SK-N-SH (cell line): ENCODE measurements at regions not wholly inside any gene's neighbourhood (a gene's known extent, or its start where the extent isn't known, plus 50 kb on each side); places are given as distances from the start of the nearest gene placed in this dataset.

Experiments
- CTCF ChIA-PET: fragments of 300-600, 350-600 bp; formaldehyde crosslinking; extraction: SDS; loops from one replicate; lab custom pipeline; 2021; lab: Yijun Ruan, JAX
- POLR2A ChIA-PET: fragments of 350-600 bp; sonication (Branson Sonifier 250); formaldehyde crosslinking; extraction: SDS; loops from one replicate; lab custom pipeline; 2020; ENCODE audit warnings: antibody characterized with exemption, inconsistent platforms; lab: Yijun Ruan, JAX
- DNase-seq: peaks from one replicate; pipeline ENCODE4 v3.0.0; 2012
- H2AFZ ChIP-seq: fragments of 200-600 bp; sonication (generic); 2 replicates; pipeline ENCODE4 v1.8.1; 2016; ENCODE audit warnings: antibody characterized with exemption, mild to moderate bottlenecking, low read depth
- H3F3A ChIP-seq: fragments of 200-600 bp; sonication (generic); replicated peaks from 2 replicates; pipeline ENCODE3; 2016; ENCODE audit warnings: antibody characterized with exemption, mild to moderate bottlenecking; ENCODE audit not compliant: insufficient read depth
- H3K27ac ChIP-seq, 2 experiments: fragments of 200-500 bp in 1 of 2; fragments of 200-600 bp in 1 of 2; sonication (Bioruptor generic) in 1 of 2; sonication (generic), shearing (Covaris generic) in 1 of 2; 2 replicates each; pipeline versions ENCODE4 v1.5.1 to v1.6.1; 2014 to 2016; ENCODE audit warnings: low read depth in 2 of 2, inconsistent platforms in 1 of 2, low read length in 1 of 2, mild to moderate bottlenecking in 1 of 2, mixed read lengths in 1 of 2
- H3K27me3 ChIP-seq: fragments of 200-600 bp; sonication (generic), shearing (Covaris generic); 2 replicates; pipeline ENCODE4 v1.6.1; 2016; ENCODE audit warnings: mixed run types; ENCODE audit not compliant: insufficient read depth
- H3K36me3 ChIP-seq, 2 experiments: fragments of 200-500 bp in 1 of 2; fragments of 200-600 bp in 1 of 2; sonication (Bioruptor generic) in 1 of 2; sonication (generic) in 1 of 2; replicated peaks in 1 of 2; 2 replicates each; pipeline versions ENCODE3 to v1.5.1; 2014 to 2016; ENCODE audit warnings: low read length in 1 of 2, mild to moderate bottlenecking in 1 of 2; ENCODE audit not compliant: insufficient read depth in 2 of 2, control insufficient read depth in 1 of 2
- H3K4me1 ChIP-seq, 2 experiments: fragments of 200-500 bp in 1 of 2; fragments of 200-600 bp in 1 of 2; sonication (Bioruptor generic) in 1 of 2; sonication (generic), shearing (Covaris generic) in 1 of 2; 2 replicates each; pipeline versions ENCODE4 v1.5.1 to v1.6.1; 2014 to 2016; ENCODE audit warnings: low read depth in 1 of 2, low read length in 1 of 2, mixed run types in 1 of 2; ENCODE audit not compliant: insufficient read depth in 2 of 2, control insufficient read depth in 1 of 2
- H3K4me2 ChIP-seq: fragments of 200-600 bp; sonication (generic), shearing (Covaris generic); 2 replicates; pipeline ENCODE4 v1.6.1; 2017; ENCODE audit warnings: mixed run types
- H3K4me3 ChIP-seq, 2 experiments: fragments of 200-500 bp in 1 of 2; fragments of 200-600 bp in 1 of 2; sonication (Bioruptor generic) in 1 of 2; sonication (generic), shearing (Covaris generic) in 1 of 2; 2 replicates each; pipeline versions ENCODE4 v1.5.1 to v1.8.1; 2014 to 2016; ENCODE audit warnings: low read depth in 2 of 2, inconsistent platforms in 1 of 2, low read length in 1 of 2, mild to moderate bottlenecking in 1 of 2, mixed read lengths in 1 of 2, moderate library complexity in 1 of 2
- H3K79me2 ChIP-seq: fragments of 200-600 bp; sonication (generic); 2 replicates; pipeline ENCODE4 v1.8.1; 2017; ENCODE audit warnings: mild to moderate bottlenecking; ENCODE audit not compliant: insufficient read depth
- H3K9ac ChIP-seq: fragments of 200-600 bp; sonication (generic); 2 replicates; pipeline ENCODE4 v1.6.1; 2017; ENCODE audit warnings: mixed run types
- H3K9me2 ChIP-seq: fragments of 200-600 bp; sonication (generic); 2 replicates; pipeline ENCODE4 v1.6.1; 2017; ENCODE audit warnings: mixed run types
- H3K9me3 ChIP-seq: fragments of 200-600 bp; sonication (generic); 2 replicates; pipeline ENCODE4 v1.6.1; 2017; ENCODE audit warnings: mixed run types, mild to moderate bottlenecking, moderate library complexity
- H4K20me1 ChIP-seq: fragments of 200-600 bp; sonication (generic); 2 replicates; pipeline ENCODE4 v1.6.1; 2017; ENCODE audit warnings: mild to moderate bottlenecking, mixed run types; ENCODE audit not compliant: insufficient read depth
- CHD2 ChIP-seq: fragments of 150-350 bp; IDR thresholded peaks from 2 replicates; pipeline ENCODE4 v1.6.1; 2018; ENCODE audit warnings: low read length; ENCODE audit not compliant: partially characterized antibody
- EP300 ChIP-seq, 2 experiments: IDR thresholded peaks; 2 replicates each; pipeline versions ENCODE4 v1.4.0 to v1.6.1; 2012; ENCODE audit warnings: borderline replicate concordance in 1 of 2, low read depth in 1 of 2, low read length in 1 of 2
- EZH2phosphoT487 ChIP-seq: fragments of 200-600 bp; sonication (generic); IDR thresholded peaks from 2 replicates; pipeline ENCODE4 v1.6.1; 2017; ENCODE audit warnings: low read depth, mixed run types, mild to moderate bottlenecking, antibody characterized with exemption, moderate library complexity, borderline replicate concordance
- FOSL2 ChIP-seq: IDR thresholded peaks from 2 replicates; pipeline ENCODE4 v1.4.0; 2012; ENCODE audit warnings: low read depth, mild to moderate bottlenecking, moderate library complexity, borderline replicate concordance
- FOXJ3 ChIP-seq: sonication (generic); formaldehyde crosslinking; IDR thresholded peaks from 2 replicates; pipeline ENCODE4 v1.5.1; 2020; ENCODE audit warnings: mild to moderate bottlenecking, missing genetic modification reagents
- FOXM1 ChIP-seq: IDR thresholded peaks from 2 replicates; pipeline ENCODE4 v1.4.0; 2012; ENCODE audit warnings: low read depth, mild to moderate bottlenecking
- GABPA ChIP-seq: IDR thresholded peaks from 2 replicates; pipeline ENCODE4 v1.4.0; 2012; ENCODE audit warnings: low read depth, mild to moderate bottlenecking
- GATA2 ChIP-seq: sonication (generic); formaldehyde crosslinking; IDR thresholded peaks from 2 replicates; pipeline ENCODE4 v1.5.0; 2020; ENCODE audit warnings: mild to moderate bottlenecking, missing genetic modification reagents
- MAX ChIP-seq: IDR thresholded peaks from 2 replicates; pipeline ENCODE4 v1.4.0; 2012; ENCODE audit warnings: low read depth
- MXI1 ChIP-seq: IDR thresholded peaks from 2 replicates; pipeline ENCODE4 v1.6.1; 2012; ENCODE audit warnings: mild to moderate bottlenecking, low read depth, low read length, improper control_type of control experiment
- NFIC ChIP-seq: IDR thresholded peaks from 2 replicates; pipeline ENCODE4 v1.4.0; 2012; ENCODE audit warnings: borderline replicate concordance
- PBX3 ChIP-seq: IDR thresholded peaks from 2 replicates; pipeline ENCODE4; 2012
- POLR2AphosphoS5 ChIP-seq: IDR thresholded peaks from 2 replicates; pipeline ENCODE4 v1.6.1; 2012; ENCODE audit warnings: low read depth, low read length
- RAD21 ChIP-seq: IDR thresholded peaks from 2 replicates; pipeline ENCODE4 v1.6.1; 2012; ENCODE audit warnings: mild to moderate bottlenecking, low read length
- RXRA ChIP-seq: IDR thresholded peaks from 2 replicates; pipeline ENCODE4 v1.4.0; 2012; ENCODE audit warnings: low read depth, mild to moderate bottlenecking, borderline replicate concordance
- SMC3 ChIP-seq: IDR thresholded peaks from 2 replicates; pipeline ENCODE4 v1.6.1; 2012; ENCODE audit warnings: low read depth, low read length, improper control_type of control experiment
- TCF12 ChIP-seq: IDR thresholded peaks from 2 replicates; pipeline ENCODE4 v1.4.0; 2012
- TEAD4 ChIP-seq: IDR thresholded peaks from 2 replicates; pipeline ENCODE4 v1.4.0; 2012; ENCODE audit warnings: mild to moderate bottlenecking, borderline replicate concordance; ENCODE audit not compliant: insufficient read depth
- YY1 ChIP-seq: IDR thresholded peaks from 2 replicates; pipeline ENCODE4 v1.4.0; 2012; ENCODE audit warnings: low read depth, mild to moderate bottlenecking
- ZBTB33 ChIP-seq: IDR thresholded peaks from 2 replicates; pipeline ENCODE4 v1.4.0; 2012; ENCODE audit warnings: low read depth, borderline replicate concordance
- WGBS: methylation state at CpG from one replicate; pipeline ENCODE4 v1.1.6; 2017; ENCODE audit warnings: low lambda C conversion rate; 5-methylcytosine and 5-hydroxymethylcytosine counted together

- peaks cover 0 to 17% of the 10 kb centered on the region in 2 experiments; a peak in 1 of 4 replicates for H3K4me1 ChIP-seq
Measured at GRCh38 chr20:48458601-48459385, 369.0 kb downstream of the PREX1 start.

GRCh38 chr20:48458003-48458377 is 369.8 kb downstream of the PREX1 start:
- no peak overlapping the region for H3K9ac ChIP-seq
- WGBS: 59% methylated on average over 8 of the region's 8 CpGs
- CTCF ChIA-PET: no interaction called here
- TF ChIP-seq GATA2 (CRISPR knock-in tag) (no peak), SMC3 (no peak), YY1 (no peak), RXRA (no peak), MXI1 (no peak), PBX3 (no peak), RAD21 (no peak), TCF12 (no peak), FOSL2 (no peak), CHD2 (no peak), MAX (no peak), GABPA (no peak), NFIC (no peak), FOXM1 (no peak), ZBTB33 (no peak), FOXJ3 (no peak), POLR2AphosphoS5 (no peak), TEAD4 (no peak), EZH2phosphoT487 (no peak)
- peaks cover 0 to 21% of the 10 kb centered on the region in 2 experiments; a peak in 1 of 4 replicates for H3K4me1 ChIP-seq
- no peak overlapping the region for H2AFZ ChIP-seq
- no peaks in the 10 kb centered on the region for H3K79me2 ChIP-seq
- DNase-seq: no peak
- no peaks in the 10 kb centered on the region for H3K9me3 ChIP-seq
- no peaks in the 10 kb centered on the region for H3F3A ChIP-seq
- POLR2A ChIA-PET: no interaction called here
- no peaks in the 10 kb centered on the region for H3K27me3 ChIP-seq
- no peaks in the 10 kb centered on the region for H3K36me3 ChIP-seq
- H3K4me3 ChIP-seq: no peak overlapping the region
- no peak overlapping the region for H3K4me2 ChIP-seq
- H3K27ac ChIP-seq: no peak overlapping the region
- no peaks in the 10 kb centered on the region for H4K20me1 ChIP-seq
- H3K9me2 ChIP-seq: no peaks in the 10 kb centered on the region

More at GRCh38 chr20:48458601-48459385, 369.0 kb downstream of the PREX1 start:
- Histone ChIP-seq H3K4me3 (no peak overlapping the region), H2AFZ (no peak overlapping the region), H3K27me3 (no peaks in the 10 kb centered on the region), H3K9ac (no peak overlapping the region), H3K4me2 (no peak overlapping the region), H3K79me2 (no peaks in the 10 kb centered on the region), H3K9me2 (no peaks in the 10 kb centered on the region), H3K27ac (no peak overlapping the region), H3K9me3 (no peaks in the 10 kb centered on the region), H3K36me3 (no peaks in the 10 kb centered on the region), H4K20me1 (no peaks in the 10 kb centered on the region), H3F3A (no peaks in the 10 kb centered on the region)
- DNase-seq: no peak
- CTCF ChIA-PET: no interaction called here
- no peak for TF ChIP-seq EP300 (IDR thresholded peaks at IDR 0.05; ENCODE audit: borderline replicate concordance in 1 of 2, low read depth in 1 of 2, low read length in 1 of 2)
- TF ChIP-seq TEAD4: no peak
- WGBS: 60% methylated on average over 3 of the region's 12 CpGs
- POLR2A ChIA-PET: no interaction called here
